ENCODE measurements at regions not wholly inside any gene's neighbourhood (a gene's known extent, or its start where the extent isn't known, plus 50 kb on each side); places are given as distances from the start of the nearest gene placed in this dataset.
A peak's percentile ranks its signal among the peaks of the same experiment; 100 is the strongest.

- DNase-seq (ENCODE audit: low spot score), result peak; percentile 58
These were observed 417.9 kb downstream of the HRH4 start for GRCh38 chr18:24878289-24878688.

- DNase-seq (ENCODE audit: low spot score), result no peak
These were observed 424.8 kb downstream of the HRH4 start for GRCh38 chr18:24885276-24885675.

- no peak for DNase-seq (ENCODE audit: low spot score)
These were observed 434.4 kb downstream of the HRH4 start for GRCh38 chr18:24894880-24895279.

- no peak for DNase-seq (ENCODE audit: low spot score)
These were observed 437.0 kb downstream of the HRH4 start for GRCh38 chr18:24897461-24897860.

GRCh38 chr18:24910221-24910620 lies 441.7 kb downstream of the ZNF521 start:
- no peak for DNase-seq (ENCODE audit: low spot score)

- no peak for DNase-seq (ENCODE audit: low spot score)
These were observed 438.3 kb downstream of the ZNF521 start for GRCh38 chr18:24913507-24914170.

- DNase-seq (ENCODE audit: low spot score), result peak; percentile 47
These were observed 437.8 kb downstream of the ZNF521 start for GRCh38 chr18:24914171-24914525.

GRCh38 chr18:24914685-24915084 lies 437.3 kb downstream of the ZNF521 start:
- no peak for DNase-seq (ENCODE audit: low spot score)

GRCh38 chr18:24915547-24915946 lies 436.4 kb downstream of the ZNF521 start:
- no peak for DNase-seq (ENCODE audit: low spot score)

- DNase-seq (ENCODE audit: low spot score), result no peak
These were observed 434.2 kb downstream of the ZNF521 start for GRCh38 chr18:24917767-24918166.

- no peak for DNase-seq (ENCODE audit: low spot score)
These were observed 433.7 kb downstream of the ZNF521 start for GRCh38 chr18:24918257-24918656.

- no peak for DNase-seq (ENCODE audit: low spot score)
These were observed 432.7 kb downstream of the ZNF521 start for GRCh38 chr18:24919181-24919797.

- DNase-seq (ENCODE audit: low spot score), result no peak
These were observed 429.5 kb downstream of the ZNF521 start for GRCh38 chr18:24922491-24922890.

- DNase-seq (ENCODE audit: low spot score), result no peak
These were observed 428.8 kb downstream of the ZNF521 start for GRCh38 chr18:24923138-24923537.

- DNase-seq (ENCODE audit: low spot score), result no peak
These were observed 427.8 kb downstream of the ZNF521 start for GRCh38 chr18:24924066-24924716.

- DNase-seq (ENCODE audit: low spot score), result no peak
These were observed 425.3 kb downstream of the ZNF521 start for GRCh38 chr18:24926649-24927048.

- no peak for DNase-seq (ENCODE audit: low spot score)
These were observed 423.6 kb downstream of the ZNF521 start for GRCh38 chr18:24928301-24928878.

- no peak for DNase-seq (ENCODE audit: low spot score)
These were observed 421.5 kb downstream of the ZNF521 start for GRCh38 chr18:24930478-24930877.

GRCh38 chr18:24930971-24931370 lies 421.0 kb downstream of the ZNF521 start:
- no peak for DNase-seq (ENCODE audit: low spot score)

- no peak for DNase-seq (ENCODE audit: low spot score)
These were observed 418.6 kb downstream of the ZNF521 start for GRCh38 chr18:24933345-24933744.

GRCh38 chr18:24934258-24934932 lies 417.6 kb downstream of the ZNF521 start:
- no peak for DNase-seq (ENCODE audit: low spot score)

- no peak for DNase-seq (ENCODE audit: low spot score)
These were observed 417.0 kb downstream of the ZNF521 start for GRCh38 chr18:24935008-24935407.

- no peak for DNase-seq (ENCODE audit: low spot score)
These were observed 416.1 kb downstream of the ZNF521 start for GRCh38 chr18:24935896-24936295.

Measured in kidney capillary endothelial cell (primary cell).